ENCODE measurements at regions not wholly inside any gene's neighbourhood (a gene's known extent, or its start where the extent isn't known, plus 50 kb on each side); places are given as distances from the start of the nearest gene placed in this dataset.

DNA sequence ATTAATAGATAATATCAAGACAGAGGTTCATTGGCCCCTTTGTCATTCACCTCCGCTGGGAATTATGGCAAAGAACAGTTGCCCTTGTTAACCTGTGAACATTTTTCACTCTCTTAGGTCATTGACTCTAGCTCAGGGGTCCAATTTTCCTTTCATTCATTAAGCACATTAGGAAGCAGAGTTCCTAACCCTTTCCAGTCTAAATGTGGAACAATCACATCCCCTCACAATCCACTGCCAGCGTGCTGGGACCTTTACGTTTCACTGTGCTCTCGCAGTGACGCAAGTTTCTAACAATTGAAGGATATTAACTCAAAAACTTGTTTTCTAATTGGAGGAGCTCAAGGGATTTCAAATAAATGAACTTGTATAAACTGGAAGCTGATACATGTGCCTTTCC, 79.3 kb upstream of the MEOX2 start:
- TF ChIP-seq, protein P1, sequence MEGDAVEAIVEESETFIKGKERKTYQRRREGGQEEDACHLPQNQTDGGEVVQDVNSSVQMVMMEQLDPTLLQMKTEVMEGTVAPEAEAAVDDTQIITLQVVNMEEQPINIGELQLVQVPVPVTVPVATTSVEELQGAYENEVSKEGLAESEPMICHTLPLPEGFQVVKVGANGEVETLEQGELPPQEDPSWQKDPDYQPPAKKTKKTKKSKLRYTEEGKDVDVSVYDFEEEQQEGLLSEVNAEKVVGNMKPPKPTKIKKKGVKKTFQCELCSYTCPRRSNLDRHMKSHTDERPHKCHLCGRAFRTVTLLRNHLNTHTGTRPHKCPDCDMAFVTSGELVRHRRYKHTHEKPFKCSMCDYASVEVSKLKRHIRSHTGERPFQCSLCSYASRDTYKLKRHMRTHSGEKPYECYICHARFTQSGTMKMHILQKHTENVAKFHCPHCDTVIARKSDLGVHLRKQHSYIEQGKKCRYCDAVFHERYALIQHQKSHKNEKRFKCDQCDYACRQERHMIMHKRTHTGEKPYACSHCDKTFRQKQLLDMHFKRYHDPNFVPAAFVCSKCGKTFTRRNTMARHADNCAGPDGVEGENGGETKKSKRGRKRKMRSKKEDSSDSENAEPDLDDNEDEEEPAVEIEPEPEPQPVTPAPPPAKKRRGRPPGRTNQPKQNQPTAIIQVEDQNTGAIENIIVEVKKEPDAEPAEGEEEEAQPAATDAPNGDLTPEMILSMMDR (IDR thresholded peaks at IDR 0.05) = no peak
- TF ChIP-seq POLR2A (IDR thresholded peaks at IDR 0.05) = no peak

Measured in tibial nerve (tissue), 3 donors.